DMS153 treated with DMSO at 0.1 percent for 48 hours (cell line): ENCODE measurements at regions not wholly inside any gene's neighbourhood (a gene's known extent, or its start where the extent isn't known, plus 50 kb on each side); places are given as distances from the start of the nearest gene placed in this dataset.

ENCODE experiments used
- DNase-seq: peaks from one replicate; lab custom pipeline; 2025; ENCODE audit not compliant: unreplicated experiment; lab: John Stamatoyannopoulos, UW

GRCh38 chr7:47691988-47692387 is 110.1 kb upstream of the TNS3 start:
- DNase-seq = no peak

GRCh38 chr7:47690902-47691558 is 109.1 kb upstream of the TNS3 start:
- DNase-seq = no peak

GRCh38 chr7:47689558-47689957 is 107.6 kb upstream of the TNS3 start:
- DNase-seq = no peak

- no peak for DNase-seq
Measured at GRCh38 chr7:47688311-47689100, 106.6 kb upstream of the TNS3 start.

GRCh38 chr7:47685712-47686376 is 103.9 kb upstream of the TNS3 start:
- no peak for DNase-seq

- DNase-seq = no peak
Measured at GRCh38 chr7:47685151-47685550, 103.2 kb upstream of the TNS3 start.

- DNase-seq = no peak
Measured at GRCh38 chr7:47684728-47685127, 102.8 kb upstream of the TNS3 start.

GRCh38 chr7:47683485-47683898 is 101.6 kb upstream of the TNS3 start:
- DNase-seq = peak; percentile 9

- DNase-seq = no peak
Measured at GRCh38 chr7:47682874-47683273, 101.0 kb upstream of the TNS3 start.

GRCh38 chr7:47681249-47681810 is 99.4 kb upstream of the TNS3 start:
- no peak for DNase-seq

GRCh38 chr7:47678641-47679380 is 96.9 kb upstream of the TNS3 start:
- DNase-seq = no peak

GRCh38 chr7:47677664-47678063 is 95.8 kb upstream of the TNS3 start:
- no peak for DNase-seq

GRCh38 chr7:47677093-47677492 is 95.2 kb upstream of the TNS3 start:
- DNase-seq = no peak

- DNase-seq = no peak
Measured at GRCh38 chr7:47672977-47673381, 91.1 kb upstream of the TNS3 start.

- no peak for DNase-seq
Measured at GRCh38 chr7:47672271-47672791, 90.4 kb upstream of the TNS3 start.

- no peak for DNase-seq
Measured at GRCh38 chr7:47671358-47671757, 89.4 kb upstream of the TNS3 start.

- no peak for DNase-seq
Measured at GRCh38 chr7:47670729-47671128, 88.8 kb upstream of the TNS3 start.

- DNase-seq = no peak
Measured at GRCh38 chr7:47669901-47670384, 88.0 kb upstream of the TNS3 start.

GRCh38 chr7:47669178-47669891 is 87.4 kb upstream of the TNS3 start:
- no peak for DNase-seq
